ENCODE measurements at regions not wholly inside any gene's neighbourhood (a gene's known extent, or its start where the extent isn't known, plus 50 kb on each side); places are given as distances from the start of the nearest gene placed in this dataset.
"Not testable (repeated sequence)": the region's sequence is repeated elsewhere in the genome, so short reads cannot be mapped to it uniquely, and the experiment has no call there.

GRCh38 chr5:124913329-124913653 is 166.9 kb upstream of the ZNF608 start:
- no peak for DNase-seq (ENCODE audit: low spot score, unreplicated experiment)
- Mint-ChIP-seq H3K9me3 (ENCODE audit: low read depth) (peaks cover 12% of the 10 kb centered on the region), H3K27me3 (no peaks in the 10 kb centered on the region), H3K4me3 (ENCODE audit: low read depth) (no peak overlapping the region), H3K4me1 (ENCODE audit: low read depth) (peaks cover 23% of the 10 kb centered on the region), H3K36me3 (ENCODE audit: insufficient read depth) (peaks cover 8% of the 10 kb centered on the region), H3K27ac (no peak overlapping the region)
- TF ChIP-seq CTCF (IDR thresholded peaks at IDR 0.05; ENCODE audit: unreplicated experiment) = no peak

GRCh38 chr5:124916313-124916712 is 169.9 kb upstream of the ZNF608 start:
- not testable (repeated sequence) for H3K27ac Mint-ChIP-seq; H3K4me1 Mint-ChIP-seq (ENCODE audit: low read depth); H3K36me3 Mint-ChIP-seq (ENCODE audit: insufficient read depth); DNase-seq (ENCODE audit: low spot score, unreplicated experiment); H3K27me3 Mint-ChIP-seq; H3K4me3 Mint-ChIP-seq (ENCODE audit: low read depth)
- peaks cover 12% of the 10 kb centered on the region for H3K9me3 Mint-ChIP-seq (ENCODE audit: low read depth)

- no peaks in the 10 kb centered on the region for H3K27me3 Mint-ChIP-seq
- peaks cover 12% of the 10 kb centered on the region for H3K9me3 Mint-ChIP-seq (ENCODE audit: low read depth)
- H3K4me3 Mint-ChIP-seq (ENCODE audit: low read depth) = no peak overlapping the region
- H3K36me3 Mint-ChIP-seq (ENCODE audit: insufficient read depth) = peaks cover 8% of the 10 kb centered on the region
- H3K4me1 Mint-ChIP-seq (ENCODE audit: low read depth) = no peaks in the 10 kb centered on the region
- no peak for TF ChIP-seq CTCF (IDR thresholded peaks at IDR 0.05; ENCODE audit: unreplicated experiment)
- DNase-seq (ENCODE audit: low spot score, unreplicated experiment) = no peak
- no peak overlapping the region for H3K27ac Mint-ChIP-seq
These were observed 172.2 kb upstream of the ZNF608 start for GRCh38 chr5:124918618-124919017.

GRCh38 chr5:124919076-124919475 is 172.6 kb upstream of the ZNF608 start:
- no peak overlapping the region for H3K27ac Mint-ChIP-seq
- H3K9me3 Mint-ChIP-seq (ENCODE audit: low read depth) = peaks cover 11% of the 10 kb centered on the region
- DNase-seq (ENCODE audit: low spot score, unreplicated experiment) = no peak
- no peaks in the 10 kb centered on the region for H3K4me1 Mint-ChIP-seq (ENCODE audit: low read depth)
- no peak for TF ChIP-seq CTCF (IDR thresholded peaks at IDR 0.05; ENCODE audit: unreplicated experiment)
- H3K27me3 Mint-ChIP-seq = no peaks in the 10 kb centered on the region
- H3K4me3 Mint-ChIP-seq (ENCODE audit: low read depth) = no peak overlapping the region
- peaks cover 8% of the 10 kb centered on the region for H3K36me3 Mint-ChIP-seq (ENCODE audit: insufficient read depth)

GRCh38 chr5:124919747-124920525 is 173.5 kb upstream of the ZNF608 start:
- H3K9me3 Mint-ChIP-seq (ENCODE audit: low read depth) = peaks cover 13% of the 10 kb centered on the region
- H3K27me3 Mint-ChIP-seq = no peaks in the 10 kb centered on the region
- H3K27ac Mint-ChIP-seq = no peak overlapping the region
- no peak overlapping the region for H3K4me3 Mint-ChIP-seq (ENCODE audit: low read depth)
- no peak for TF ChIP-seq CTCF (IDR thresholded peaks at IDR 0.05; ENCODE audit: unreplicated experiment)
- DNase-seq (ENCODE audit: low spot score, unreplicated experiment) = no peak
- peaks cover 6% of the 10 kb centered on the region for H3K36me3 Mint-ChIP-seq (ENCODE audit: insufficient read depth)
- H3K4me1 Mint-ChIP-seq (ENCODE audit: low read depth) = peaks cover 5% of the 10 kb centered on the region
